Fibroblast of lung (primary cell): ENCODE measurements at regions not wholly inside any gene's neighbourhood (a gene's known extent, or its start where the extent isn't known, plus 50 kb on each side); places are given as distances from the start of the nearest gene placed in this dataset.

ENCODE experiments used
- EZH2 ChIP-seq: IDR thresholded peaks from 2 replicates; pipeline ENCODE4 v1.5.1; 2012; ENCODE audit warnings: low read length, control low read depth, mild to moderate bottlenecking; ENCODE audit errors: missing control alignments
- TF ChIP-seq, protein P1 (sequence below), 2 donors: IDR thresholded peaks in 1 of 2; conservative IDR thresholded peaks in 1 of 2; 1 replicate in 1 of 2; 2 replicates in 1 of 2; pipeline ENCODE4 v1.5.1; 2011 to 2012; ENCODE audit warnings: low read length in 2 of 2, control low read depth in 1 of 2, inconsistent platforms in 1 of 2, low read depth in 1 of 2, mild to moderate bottlenecking in 1 of 2

- TF ChIP-seq, protein P1, sequence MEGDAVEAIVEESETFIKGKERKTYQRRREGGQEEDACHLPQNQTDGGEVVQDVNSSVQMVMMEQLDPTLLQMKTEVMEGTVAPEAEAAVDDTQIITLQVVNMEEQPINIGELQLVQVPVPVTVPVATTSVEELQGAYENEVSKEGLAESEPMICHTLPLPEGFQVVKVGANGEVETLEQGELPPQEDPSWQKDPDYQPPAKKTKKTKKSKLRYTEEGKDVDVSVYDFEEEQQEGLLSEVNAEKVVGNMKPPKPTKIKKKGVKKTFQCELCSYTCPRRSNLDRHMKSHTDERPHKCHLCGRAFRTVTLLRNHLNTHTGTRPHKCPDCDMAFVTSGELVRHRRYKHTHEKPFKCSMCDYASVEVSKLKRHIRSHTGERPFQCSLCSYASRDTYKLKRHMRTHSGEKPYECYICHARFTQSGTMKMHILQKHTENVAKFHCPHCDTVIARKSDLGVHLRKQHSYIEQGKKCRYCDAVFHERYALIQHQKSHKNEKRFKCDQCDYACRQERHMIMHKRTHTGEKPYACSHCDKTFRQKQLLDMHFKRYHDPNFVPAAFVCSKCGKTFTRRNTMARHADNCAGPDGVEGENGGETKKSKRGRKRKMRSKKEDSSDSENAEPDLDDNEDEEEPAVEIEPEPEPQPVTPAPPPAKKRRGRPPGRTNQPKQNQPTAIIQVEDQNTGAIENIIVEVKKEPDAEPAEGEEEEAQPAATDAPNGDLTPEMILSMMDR (conservative IDR thresholded peaks at IDR 0.05 in 1 of 2, IDR thresholded peaks at IDR 0.05 in 1 of 2; ENCODE audit: low read depth in 1 of 2, low read length in 2 of 2), result no peak
- TF ChIP-seq EZH2, result no peak
These were observed 166.1 kb upstream of the BMPER start for GRCh38 chr7:33739286-33739685.
